SK-N-SH (cell line): ENCODE measurements at regions not wholly inside any gene's neighbourhood (a gene's known extent, or its start where the extent isn't known, plus 50 kb on each side); places are given as distances from the start of the nearest gene placed in this dataset.

ENCODE experiments used
- CTCF ChIA-PET: fragments of 300-600, 350-600 bp; formaldehyde crosslinking; extraction: SDS; loops from one replicate; lab custom pipeline; 2021; lab: Yijun Ruan, JAX
- POLR2A ChIA-PET: fragments of 350-600 bp; sonication (Branson Sonifier 250); formaldehyde crosslinking; extraction: SDS; loops from one replicate; lab custom pipeline; 2020; ENCODE audit warnings: antibody characterized with exemption, inconsistent platforms; lab: Yijun Ruan, JAX
- DNase-seq: peaks from one replicate; pipeline ENCODE4 v3.0.0; 2012
- H2AFZ ChIP-seq: fragments of 200-600 bp; sonication (generic); 2 replicates; pipeline ENCODE4 v1.8.1; 2016; ENCODE audit warnings: antibody characterized with exemption, mild to moderate bottlenecking, low read depth
- H3F3A ChIP-seq: fragments of 200-600 bp; sonication (generic); replicated peaks from 2 replicates; pipeline ENCODE3; 2016; ENCODE audit warnings: antibody characterized with exemption, mild to moderate bottlenecking; ENCODE audit not compliant: insufficient read depth
- H3K27ac ChIP-seq, 2 experiments: fragments of 200-500 bp in 1 of 2; fragments of 200-600 bp in 1 of 2; sonication (Bioruptor generic) in 1 of 2; sonication (generic), shearing (Covaris generic) in 1 of 2; 2 replicates each; pipeline versions ENCODE4 v1.5.1 to v1.6.1; 2014 to 2016; ENCODE audit warnings: low read depth in 2 of 2, inconsistent platforms in 1 of 2, low read length in 1 of 2, mild to moderate bottlenecking in 1 of 2, mixed read lengths in 1 of 2
- H3K27me3 ChIP-seq: fragments of 200-600 bp; sonication (generic), shearing (Covaris generic); 2 replicates; pipeline ENCODE4 v1.6.1; 2016; ENCODE audit warnings: mixed run types; ENCODE audit not compliant: insufficient read depth
- H3K36me3 ChIP-seq, 2 experiments: fragments of 200-500 bp in 1 of 2; fragments of 200-600 bp in 1 of 2; sonication (Bioruptor generic) in 1 of 2; sonication (generic) in 1 of 2; replicated peaks in 1 of 2; 2 replicates each; pipeline versions ENCODE3 to v1.5.1; 2014 to 2016; ENCODE audit warnings: low read length in 1 of 2, mild to moderate bottlenecking in 1 of 2; ENCODE audit not compliant: insufficient read depth in 2 of 2, control insufficient read depth in 1 of 2
- H3K4me1 ChIP-seq, 2 experiments: fragments of 200-500 bp in 1 of 2; fragments of 200-600 bp in 1 of 2; sonication (Bioruptor generic) in 1 of 2; sonication (generic), shearing (Covaris generic) in 1 of 2; 2 replicates each; pipeline versions ENCODE4 v1.5.1 to v1.6.1; 2014 to 2016; ENCODE audit warnings: low read depth in 1 of 2, low read length in 1 of 2, mixed run types in 1 of 2; ENCODE audit not compliant: insufficient read depth in 2 of 2, control insufficient read depth in 1 of 2
- H3K4me2 ChIP-seq: fragments of 200-600 bp; sonication (generic), shearing (Covaris generic); 2 replicates; pipeline ENCODE4 v1.6.1; 2017; ENCODE audit warnings: mixed run types
- H3K4me3 ChIP-seq, 2 experiments: fragments of 200-500 bp in 1 of 2; fragments of 200-600 bp in 1 of 2; sonication (Bioruptor generic) in 1 of 2; sonication (generic), shearing (Covaris generic) in 1 of 2; 2 replicates each; pipeline versions ENCODE4 v1.5.1 to v1.8.1; 2014 to 2016; ENCODE audit warnings: low read depth in 2 of 2, inconsistent platforms in 1 of 2, low read length in 1 of 2, mild to moderate bottlenecking in 1 of 2, mixed read lengths in 1 of 2, moderate library complexity in 1 of 2
- H3K79me2 ChIP-seq: fragments of 200-600 bp; sonication (generic); 2 replicates; pipeline ENCODE4 v1.8.1; 2017; ENCODE audit warnings: mild to moderate bottlenecking; ENCODE audit not compliant: insufficient read depth
- H3K9ac ChIP-seq: fragments of 200-600 bp; sonication (generic); 2 replicates; pipeline ENCODE4 v1.6.1; 2017; ENCODE audit warnings: mixed run types
- H3K9me2 ChIP-seq: fragments of 200-600 bp; sonication (generic); 2 replicates; pipeline ENCODE4 v1.6.1; 2017; ENCODE audit warnings: mixed run types
- H3K9me3 ChIP-seq: fragments of 200-600 bp; sonication (generic); 2 replicates; pipeline ENCODE4 v1.6.1; 2017; ENCODE audit warnings: mixed run types, mild to moderate bottlenecking, moderate library complexity
- H4K20me1 ChIP-seq: fragments of 200-600 bp; sonication (generic); 2 replicates; pipeline ENCODE4 v1.6.1; 2017; ENCODE audit warnings: mild to moderate bottlenecking, mixed run types; ENCODE audit not compliant: insufficient read depth
- CHD2 ChIP-seq: fragments of 150-350 bp; IDR thresholded peaks from 2 replicates; pipeline ENCODE4 v1.6.1; 2018; ENCODE audit warnings: low read length; ENCODE audit not compliant: partially characterized antibody
- ELF1 ChIP-seq: IDR thresholded peaks from 2 replicates; pipeline ENCODE4 v1.4.0; 2012
- FOSL2 ChIP-seq: IDR thresholded peaks from 2 replicates; pipeline ENCODE4 v1.4.0; 2012; ENCODE audit warnings: low read depth, mild to moderate bottlenecking, moderate library complexity, borderline replicate concordance
- FOXM1 ChIP-seq: IDR thresholded peaks from 2 replicates; pipeline ENCODE4 v1.4.0; 2012; ENCODE audit warnings: low read depth, mild to moderate bottlenecking
- GATA2 ChIP-seq: sonication (generic); formaldehyde crosslinking; IDR thresholded peaks from 2 replicates; pipeline ENCODE4 v1.5.0; 2020; ENCODE audit warnings: mild to moderate bottlenecking, missing genetic modification reagents
- POLR2AphosphoS5 ChIP-seq: IDR thresholded peaks from 2 replicates; pipeline ENCODE4 v1.6.1; 2012; ENCODE audit warnings: low read depth, low read length
- RFX5 ChIP-seq: IDR thresholded peaks from 2 replicates; pipeline ENCODE4 v1.6.1; 2012; ENCODE audit warnings: mild to moderate bottlenecking, improper control_type of control experiment, low read length
- SMC3 ChIP-seq: IDR thresholded peaks from 2 replicates; pipeline ENCODE4 v1.6.1; 2012; ENCODE audit warnings: low read depth, low read length, improper control_type of control experiment
- TCF12 ChIP-seq: IDR thresholded peaks from 2 replicates; pipeline ENCODE4 v1.4.0; 2012
- TEAD4 ChIP-seq: IDR thresholded peaks from 2 replicates; pipeline ENCODE4 v1.4.0; 2012; ENCODE audit warnings: mild to moderate bottlenecking, borderline replicate concordance; ENCODE audit not compliant: insufficient read depth
- YY1 ChIP-seq: IDR thresholded peaks from 2 replicates; pipeline ENCODE4 v1.4.0; 2012; ENCODE audit warnings: low read depth, mild to moderate bottlenecking
- WGBS: methylation state at CpG from one replicate; pipeline ENCODE4 v1.1.6; 2017; ENCODE audit warnings: low lambda C conversion rate; 5-methylcytosine and 5-hydroxymethylcytosine counted together
- TF ChIP-seq, protein P1 (sequence below): fragments of 150-350 bp; IDR thresholded peaks from 2 replicates; pipeline ENCODE4 v1.6.1; 2017; ENCODE audit warnings: antibody characterized with exemption, low read length, low read depth, borderline replicate concordance
- TF ChIP-seq, protein P2 (sequence below): fragments of 150-350 bp; IDR thresholded peaks from 2 replicates; pipeline ENCODE4 v1.6.1; 2016; ENCODE audit warnings: mild to moderate bottlenecking, low read depth, low read length
- TF ChIP-seq, protein P3 (sequence below): IDR thresholded peaks from 2 replicates; pipeline ENCODE4 v1.4.0; 2012; ENCODE audit warnings: low read depth, borderline replicate concordance
- TF ChIP-seq, protein P4 (sequence below): fragments of 200-600 bp; sonication (generic); IDR thresholded peaks from 2 replicates; pipeline ENCODE4 v1.6.1; 2017; ENCODE audit warnings: antibody characterized with exemption, mild to moderate bottlenecking, moderate library complexity
- TF ChIP-seq, protein P5 (sequence below): IDR thresholded peaks from 2 replicates; pipeline ENCODE4 v1.6.1; 2012; ENCODE audit warnings: mild to moderate bottlenecking, low read depth, low read length, moderate library complexity
- TF ChIP-seq, protein P6 (sequence below): IDR thresholded peaks from 2 replicates; pipeline ENCODE4 v1.4.0; 2012; ENCODE audit warnings: low read depth
- TF ChIP-seq, protein P7 (sequence below): IDR thresholded peaks from 2 replicates; pipeline ENCODE4; 2012

DNA sequence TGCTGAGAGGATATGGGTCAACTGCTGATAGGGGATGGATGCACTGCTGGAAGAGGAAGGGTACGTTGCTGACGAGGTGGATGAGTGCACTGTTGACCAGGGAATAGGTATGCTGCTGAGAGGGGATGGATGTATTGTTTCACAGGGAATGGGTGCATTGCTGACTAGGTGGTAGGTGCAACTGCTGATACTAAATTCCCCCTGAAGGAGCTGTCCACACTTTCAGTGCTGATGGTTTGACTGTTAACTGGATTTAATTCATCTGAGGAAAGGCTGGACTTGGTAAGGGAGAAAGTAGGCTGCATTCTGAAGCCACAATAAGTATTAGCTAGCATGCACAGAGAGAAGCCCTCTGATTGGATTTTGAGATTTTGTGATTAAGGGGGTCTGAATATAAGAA is 1196.8 kb upstream of the PHF14 start:
- no peak overlapping the region for H3K4me3 ChIP-seq
- no peaks in the 10 kb centered on the region for H3K36me3 ChIP-seq
- H3K79me2 ChIP-seq = no peaks in the 10 kb centered on the region
- no peaks in the 10 kb centered on the region for H3K27me3 ChIP-seq
- CTCF ChIA-PET = interaction anchor here (0.8 kb wide), 1 partner anchor 68 kb away, joined by 4 read pairs; no protein-coding TSS in a partner anchor
- H3K9me3 ChIP-seq = no peaks in the 10 kb centered on the region
- H3K9ac ChIP-seq = no peak overlapping the region
- no peaks in the 10 kb centered on the region for H4K20me1 ChIP-seq
- no peak overlapping the region for H3K27ac ChIP-seq
- POLR2A ChIA-PET = no interaction called here
- H3K4me1 ChIP-seq = no peaks in the 10 kb centered on the region
- no peaks in the 10 kb centered on the region for H3K9me2 ChIP-seq
- H3F3A ChIP-seq = no peaks in the 10 kb centered on the region
- H3K4me2 ChIP-seq = no peak overlapping the region
- no peak overlapping the region for H2AFZ ChIP-seq
- 18% methylated on average over 2 of the region's 2 CpGs for WGBS
- no peak for TF ChIP-seq RFX5
- no peak for DNase-seq

DNA sequence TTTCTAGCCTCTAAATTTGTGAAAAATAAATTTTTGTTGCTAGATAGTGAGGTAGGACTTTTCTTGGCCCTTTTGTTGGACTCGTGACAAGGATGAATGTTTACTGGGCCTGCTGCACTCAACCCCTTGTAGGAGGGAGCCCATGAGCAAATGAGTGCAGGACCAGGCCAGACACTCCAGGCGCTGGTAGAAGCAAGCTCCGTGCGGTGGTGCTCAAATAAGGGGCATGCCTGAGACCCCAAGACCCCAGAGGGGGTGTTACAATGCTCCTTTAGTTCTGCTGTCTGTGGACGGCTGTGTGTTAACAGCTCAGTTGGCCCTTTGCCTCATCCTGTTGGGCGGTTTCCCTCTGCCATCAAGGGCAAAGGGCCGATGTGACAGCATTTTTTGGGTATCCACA is 1195.3 kb upstream of the PHF14 start:
- H2AFZ ChIP-seq = no peak overlapping the region
- 33% methylated on average over 7 of the region's 7 CpGs for WGBS
- no peak overlapping the region for H3K9ac ChIP-seq
- no peak overlapping the region for H3K27ac ChIP-seq
- no peak for DNase-seq
- no peaks in the 10 kb centered on the region for H3K36me3 ChIP-seq
- H4K20me1 ChIP-seq = no peaks in the 10 kb centered on the region
- H3K79me2 ChIP-seq = no peaks in the 10 kb centered on the region
- H3K4me1 ChIP-seq = no peaks in the 10 kb centered on the region; a peak in 1 of 4 replicates
- no peaks in the 10 kb centered on the region for H3F3A ChIP-seq
- ChIA-PET CTCF (no interaction called here), POLR2A (no interaction called here)
- no peak overlapping the region for H3K4me2 ChIP-seq
- no peaks in the 10 kb centered on the region for H3K9me2 ChIP-seq
- no peaks in the 10 kb centered on the region for H3K9me3 ChIP-seq
- no peak overlapping the region for H3K4me3 ChIP-seq
- TF ChIP-seq, protein P1, sequence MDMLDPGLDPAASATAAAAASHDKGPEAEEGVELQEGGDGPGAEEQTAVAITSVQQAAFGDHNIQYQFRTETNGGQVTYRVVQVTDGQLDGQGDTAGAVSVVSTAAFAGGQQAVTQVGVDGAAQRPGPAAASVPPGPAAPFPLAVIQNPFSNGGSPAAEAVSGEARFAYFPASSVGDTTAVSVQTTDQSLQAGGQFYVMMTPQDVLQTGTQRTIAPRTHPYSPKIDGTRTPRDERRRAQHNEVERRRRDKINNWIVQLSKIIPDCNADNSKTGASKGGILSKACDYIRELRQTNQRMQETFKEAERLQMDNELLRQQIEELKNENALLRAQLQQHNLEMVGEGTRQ = no peak
- TF ChIP-seq FOSL2 (no peak), ELF1 (no peak), TEAD4 (no peak), SMC3 (no peak), POLR2AphosphoS5 (no peak), GATA2 (CRISPR knock-in tag) (no peak), CHD2 (no peak), TCF12 (no peak), FOXM1 (no peak), YY1 (no peak)
- TF ChIP-seq, protein P2, sequence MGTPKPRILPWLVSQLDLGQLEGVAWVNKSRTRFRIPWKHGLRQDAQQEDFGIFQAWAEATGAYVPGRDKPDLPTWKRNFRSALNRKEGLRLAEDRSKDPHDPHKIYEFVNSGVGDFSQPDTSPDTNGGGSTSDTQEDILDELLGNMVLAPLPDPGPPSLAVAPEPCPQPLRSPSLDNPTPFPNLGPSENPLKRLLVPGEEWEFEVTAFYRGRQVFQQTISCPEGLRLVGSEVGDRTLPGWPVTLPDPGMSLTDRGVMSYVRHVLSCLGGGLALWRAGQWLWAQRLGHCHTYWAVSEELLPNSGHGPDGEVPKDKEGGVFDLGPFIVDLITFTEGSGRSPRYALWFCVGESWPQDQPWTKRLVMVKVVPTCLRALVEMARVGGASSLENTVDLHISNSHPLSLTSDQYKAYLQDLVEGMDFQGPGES = no peak
- TF ChIP-seq, protein P3, sequence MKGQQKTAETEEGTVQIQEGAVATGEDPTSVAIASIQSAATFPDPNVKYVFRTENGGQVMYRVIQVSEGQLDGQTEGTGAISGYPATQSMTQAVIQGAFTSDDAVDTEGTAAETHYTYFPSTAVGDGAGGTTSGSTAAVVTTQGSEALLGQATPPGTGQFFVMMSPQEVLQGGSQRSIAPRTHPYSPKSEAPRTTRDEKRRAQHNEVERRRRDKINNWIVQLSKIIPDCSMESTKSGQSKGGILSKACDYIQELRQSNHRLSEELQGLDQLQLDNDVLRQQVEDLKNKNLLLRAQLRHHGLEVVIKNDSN = no peak
- TF ChIP-seq, protein P4, sequence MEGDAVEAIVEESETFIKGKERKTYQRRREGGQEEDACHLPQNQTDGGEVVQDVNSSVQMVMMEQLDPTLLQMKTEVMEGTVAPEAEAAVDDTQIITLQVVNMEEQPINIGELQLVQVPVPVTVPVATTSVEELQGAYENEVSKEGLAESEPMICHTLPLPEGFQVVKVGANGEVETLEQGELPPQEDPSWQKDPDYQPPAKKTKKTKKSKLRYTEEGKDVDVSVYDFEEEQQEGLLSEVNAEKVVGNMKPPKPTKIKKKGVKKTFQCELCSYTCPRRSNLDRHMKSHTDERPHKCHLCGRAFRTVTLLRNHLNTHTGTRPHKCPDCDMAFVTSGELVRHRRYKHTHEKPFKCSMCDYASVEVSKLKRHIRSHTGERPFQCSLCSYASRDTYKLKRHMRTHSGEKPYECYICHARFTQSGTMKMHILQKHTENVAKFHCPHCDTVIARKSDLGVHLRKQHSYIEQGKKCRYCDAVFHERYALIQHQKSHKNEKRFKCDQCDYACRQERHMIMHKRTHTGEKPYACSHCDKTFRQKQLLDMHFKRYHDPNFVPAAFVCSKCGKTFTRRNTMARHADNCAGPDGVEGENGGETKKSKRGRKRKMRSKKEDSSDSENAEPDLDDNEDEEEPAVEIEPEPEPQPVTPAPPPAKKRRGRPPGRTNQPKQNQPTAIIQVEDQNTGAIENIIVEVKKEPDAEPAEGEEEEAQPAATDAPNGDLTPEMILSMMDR = no peak
- TF ChIP-seq, protein P5, sequence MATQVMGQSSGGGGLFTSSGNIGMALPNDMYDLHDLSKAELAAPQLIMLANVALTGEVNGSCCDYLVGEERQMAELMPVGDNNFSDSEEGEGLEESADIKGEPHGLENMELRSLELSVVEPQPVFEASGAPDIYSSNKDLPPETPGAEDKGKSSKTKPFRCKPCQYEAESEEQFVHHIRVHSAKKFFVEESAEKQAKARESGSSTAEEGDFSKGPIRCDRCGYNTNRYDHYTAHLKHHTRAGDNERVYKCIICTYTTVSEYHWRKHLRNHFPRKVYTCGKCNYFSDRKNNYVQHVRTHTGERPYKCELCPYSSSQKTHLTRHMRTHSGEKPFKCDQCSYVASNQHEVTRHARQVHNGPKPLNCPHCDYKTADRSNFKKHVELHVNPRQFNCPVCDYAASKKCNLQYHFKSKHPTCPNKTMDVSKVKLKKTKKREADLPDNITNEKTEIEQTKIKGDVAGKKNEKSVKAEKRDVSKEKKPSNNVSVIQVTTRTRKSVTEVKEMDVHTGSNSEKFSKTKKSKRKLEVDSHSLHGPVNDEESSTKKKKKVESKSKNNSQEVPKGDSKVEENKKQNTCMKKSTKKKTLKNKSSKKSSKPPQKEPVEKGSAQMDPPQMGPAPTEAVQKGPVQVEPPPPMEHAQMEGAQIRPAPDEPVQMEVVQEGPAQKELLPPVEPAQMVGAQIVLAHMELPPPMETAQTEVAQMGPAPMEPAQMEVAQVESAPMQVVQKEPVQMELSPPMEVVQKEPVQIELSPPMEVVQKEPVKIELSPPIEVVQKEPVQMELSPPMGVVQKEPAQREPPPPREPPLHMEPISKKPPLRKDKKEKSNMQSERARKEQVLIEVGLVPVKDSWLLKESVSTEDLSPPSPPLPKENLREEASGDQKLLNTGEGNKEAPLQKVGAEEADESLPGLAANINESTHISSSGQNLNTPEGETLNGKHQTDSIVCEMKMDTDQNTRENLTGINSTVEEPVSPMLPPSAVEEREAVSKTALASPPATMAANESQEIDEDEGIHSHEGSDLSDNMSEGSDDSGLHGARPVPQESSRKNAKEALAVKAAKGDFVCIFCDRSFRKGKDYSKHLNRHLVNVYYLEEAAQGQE = no peak
- TF ChIP-seq, protein P6, sequence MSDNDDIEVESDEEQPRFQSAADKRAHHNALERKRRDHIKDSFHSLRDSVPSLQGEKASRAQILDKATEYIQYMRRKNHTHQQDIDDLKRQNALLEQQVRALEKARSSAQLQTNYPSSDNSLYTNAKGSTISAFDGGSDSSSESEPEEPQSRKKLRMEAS = no peak
- TF ChIP-seq, protein P7, sequence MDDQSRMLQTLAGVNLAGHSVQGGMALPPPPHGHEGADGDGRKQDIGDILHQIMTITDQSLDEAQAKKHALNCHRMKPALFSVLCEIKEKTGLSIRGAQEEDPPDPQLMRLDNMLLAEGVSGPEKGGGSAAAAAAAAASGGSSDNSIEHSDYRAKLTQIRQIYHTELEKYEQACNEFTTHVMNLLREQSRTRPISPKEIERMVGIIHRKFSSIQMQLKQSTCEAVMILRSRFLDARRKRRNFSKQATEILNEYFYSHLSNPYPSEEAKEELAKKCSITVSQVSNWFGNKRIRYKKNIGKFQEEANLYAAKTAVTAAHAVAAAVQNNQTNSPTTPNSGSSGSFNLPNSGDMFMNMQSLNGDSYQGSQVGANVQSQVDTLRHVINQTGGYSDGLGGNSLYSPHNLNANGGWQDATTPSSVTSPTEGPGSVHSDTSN = no peak
- no peaks in the 10 kb centered on the region for H3K27me3 ChIP-seq
